ENCODE measurements at regions not wholly inside any gene's neighbourhood (a gene's known extent, or its start where the extent isn't known, plus 50 kb on each side); places are given as distances from the start of the nearest gene placed in this dataset.

DNA sequence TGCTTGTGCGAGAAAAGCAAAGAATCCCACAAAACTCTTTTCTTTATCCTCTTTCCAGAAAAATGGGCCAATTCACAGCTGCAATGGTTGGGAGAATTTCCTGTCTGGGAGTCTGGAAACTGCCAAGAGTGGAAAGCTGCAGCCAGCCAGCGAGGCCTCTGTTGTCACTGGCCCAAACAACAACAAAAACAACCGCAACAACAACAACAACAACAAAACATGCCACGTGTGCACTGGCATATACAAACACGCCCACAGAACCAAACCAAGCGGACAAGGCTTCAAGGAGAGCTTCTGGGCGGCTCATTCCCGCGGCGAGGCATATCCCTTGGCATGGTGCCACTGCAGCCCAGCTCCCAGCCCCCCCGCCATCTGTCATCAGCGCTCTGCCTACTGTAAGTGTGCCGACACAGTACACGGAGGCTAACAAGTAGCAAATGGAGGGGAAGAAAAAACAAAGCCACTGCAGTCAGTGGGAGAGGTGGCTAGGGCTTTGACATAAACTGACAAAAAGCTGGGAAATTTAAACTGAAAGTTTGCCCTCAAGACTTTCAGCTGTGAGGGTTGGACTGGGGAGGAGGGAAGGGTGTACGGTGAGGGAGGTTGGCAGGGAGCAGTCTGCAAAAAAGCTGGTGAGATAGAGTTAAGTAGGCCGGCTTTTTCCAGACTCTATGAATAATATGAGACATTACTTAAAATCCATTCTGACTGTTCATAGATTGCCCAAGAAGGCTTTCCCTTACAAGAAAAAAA lies 165.0 kb upstream of the ZNF462 start:
- TF ChIP-seq PATZ1 (CRISPR knock-in tag; IDR thresholded peaks at IDR 0.05; ENCODE audit: borderline replicate concordance) (0 out of 2 replicates have a peak, but pooled peaks have one; percentile 56), ZFP30 (CRISPR knock-in tag; IDR thresholded peaks at IDR 0.05) (no peak), TCF4 (CRISPR knock-in tag; IDR thresholded peaks at IDR 0.05; ENCODE audit: borderline replicate concordance) (peak; percentile 50; the same call in 1 of the 2 replicates), ZNF8 (CRISPR knock-in tag; IDR thresholded peaks at IDR 0.05) (no peak)
- ATAC-seq, result peak; percentile 90

- no peak for TF ChIP-seq ESRRG (CRISPR knock-in tag; IDR thresholded peaks at IDR 0.05)
- TF ChIP-seq OSR1 (CRISPR knock-in tag; IDR thresholded peaks at IDR 0.05), result no peak
- TF ChIP-seq RARB (CRISPR knock-in tag; IDR thresholded peaks at IDR 0.05), result no peak
- no peak for TF ChIP-seq ZFP30 (CRISPR knock-in tag; IDR thresholded peaks at IDR 0.05)
- no peak for TF ChIP-seq POU6F1 (CRISPR knock-in tag; IDR thresholded peaks at IDR 0.05; ENCODE audit: borderline replicate concordance, low read depth)
- TF ChIP-seq, protein P1, sequence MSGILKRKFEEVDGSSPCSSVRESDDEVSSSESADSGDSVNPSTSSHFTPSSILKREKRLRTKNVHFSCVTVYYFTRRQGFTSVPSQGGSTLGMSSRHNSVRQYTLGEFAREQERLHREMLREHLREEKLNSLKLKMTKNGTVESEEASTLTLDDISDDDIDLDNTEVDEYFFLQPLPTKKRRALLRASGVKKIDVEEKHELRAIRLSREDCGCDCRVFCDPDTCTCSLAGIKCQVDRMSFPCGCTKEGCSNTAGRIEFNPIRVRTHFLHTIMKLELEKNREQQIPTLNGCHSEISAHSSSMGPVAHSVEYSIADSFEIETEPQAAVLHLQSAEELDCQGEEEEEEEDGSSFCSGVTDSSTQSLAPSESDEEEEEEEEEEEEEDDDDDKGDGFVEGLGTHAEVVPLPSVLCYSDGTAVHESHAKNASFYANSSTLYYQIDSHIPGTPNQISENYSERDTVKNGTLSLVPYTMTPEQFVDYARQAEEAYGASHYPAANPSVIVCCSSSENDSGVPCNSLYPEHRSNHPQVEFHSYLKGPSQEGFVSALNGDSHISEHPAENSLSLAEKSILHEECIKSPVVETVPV (CRISPR knock-in tag; IDR thresholded peaks at IDR 0.05), result no peak
- no peak for TF ChIP-seq BACH2 (CRISPR knock-in tag; IDR thresholded peaks at IDR 0.05; ENCODE audit: borderline replicate concordance)
- no peak for TF ChIP-seq ARNTL (CRISPR knock-in tag; IDR thresholded peaks at IDR 0.05; ENCODE audit: borderline replicate concordance, low read depth)
- no peak for TF ChIP-seq SNAI2 (CRISPR knock-in tag; IDR thresholded peaks at IDR 0.05)
- no peak for TF ChIP-seq CSDC2 (CRISPR knock-in tag; IDR thresholded peaks at IDR 0.05)
- TF ChIP-seq ZFP3 (CRISPR knock-in tag; IDR thresholded peaks at IDR 0.05), result no peak
- TF ChIP-seq PATZ1 (CRISPR knock-in tag; IDR thresholded peaks at IDR 0.05; ENCODE audit: borderline replicate concordance), result no peak
- no peak for TF ChIP-seq ZNF8 (CRISPR knock-in tag; IDR thresholded peaks at IDR 0.05)
- no peak for TF ChIP-seq TCF4 (CRISPR knock-in tag; IDR thresholded peaks at IDR 0.05; ENCODE audit: borderline replicate concordance)
- no peak for TF ChIP-seq ZNF70 (CRISPR knock-in tag; IDR thresholded peaks at IDR 0.05)
- TF ChIP-seq TSHZ2 (CRISPR knock-in tag; IDR thresholded peaks at IDR 0.05), result no peak
- TF ChIP-seq ZNF565 (CRISPR knock-in tag; conservative IDR thresholded peaks at IDR 0.05; ENCODE audit: low read depth), result no peak
- ATAC-seq, result no peak
These were observed 162.3 kb upstream of the ZNF462 start for GRCh38 chr9:106700676-106701075.

DNA sequence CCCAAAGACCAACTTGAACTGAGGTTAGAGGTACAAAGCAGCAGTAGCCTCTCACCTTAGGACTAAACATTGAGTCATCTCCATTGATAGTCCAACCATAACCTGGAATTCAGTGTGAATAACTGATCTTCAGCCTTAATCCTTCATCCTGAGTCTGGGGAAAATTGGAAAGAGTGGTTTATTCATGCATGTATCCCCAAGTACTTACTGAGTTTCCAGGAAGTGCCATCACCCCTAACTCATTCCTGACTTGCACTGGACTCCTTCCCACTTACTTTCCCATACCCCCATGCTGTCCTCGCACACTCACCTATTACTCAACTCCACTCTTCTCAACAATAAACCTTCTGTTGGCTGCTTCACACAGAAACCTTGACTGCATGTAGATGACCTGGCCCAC lies 161.4 kb upstream of the ZNF462 start:
- TF ChIP-seq OSR1 (CRISPR knock-in tag; IDR thresholded peaks at IDR 0.05) (no peak), TCF4 (CRISPR knock-in tag; IDR thresholded peaks at IDR 0.05; ENCODE audit: borderline replicate concordance) (no peak), ARNTL (CRISPR knock-in tag; IDR thresholded peaks at IDR 0.05; ENCODE audit: borderline replicate concordance, low read depth) (no peak)
- TF ChIP-seq, protein P1 (CRISPR knock-in tag; IDR thresholded peaks at IDR 0.05), result no peak
- ATAC-seq, result no peak
